ENCODE measurements at regions not wholly inside any gene's neighbourhood (a gene's known extent, or its start where the extent isn't known, plus 50 kb on each side); places are given as distances from the start of the nearest gene placed in this dataset.

GRCh38 chr6:18632670-18633410, 245.7 kb downstream of the RNF144B start:
- TF ChIP-seq HDGF (IDR thresholded peaks at IDR 0.05; ENCODE audit: borderline replicate concordance) (no peak), SUZ12 (IDR thresholded peaks at IDR 0.05) (no peak), FOXA1 (IDR thresholded peaks at IDR 0.05) (no peak), BHLHE40 (IDR thresholded peaks at IDR 0.05; ENCODE audit: borderline replicate concordance) (no peak), ELF4 (IDR thresholded peaks at IDR 0.05) (no peak), FOXM1 (IDR thresholded peaks at IDR 0.05; ENCODE audit: borderline replicate concordance) (no peak), PKNOX1 (IDR thresholded peaks at IDR 0.05) (no peak), SP1 (IDR thresholded peaks at IDR 0.05) (no peak), ZNF384 (IDR thresholded peaks at IDR 0.05) (no peak), L3MBTL2 (conservative IDR thresholded peaks at IDR 0.05) (no peak), LEF1 (IDR thresholded peaks at IDR 0.05; ENCODE audit: borderline replicate concordance) (no peak)

Measured in HEK293T (cell line).